IPS-18a (cell line): ENCODE measurements at regions not wholly inside any gene's neighbourhood (a gene's known extent, or its start where the extent isn't known, plus 50 kb on each side); places are given as distances from the start of the nearest gene placed in this dataset.
"Not testable (repeated sequence)": the region's sequence is repeated elsewhere in the genome, so short reads cannot be mapped to it uniquely, and the experiment has no call there.

Experiments
- H3K27ac ChIP-seq: one replicate; pipeline ENCODE4 v1.5.1; 2013; ENCODE audit warnings: low read length
- H3K27me3 ChIP-seq: one replicate; pipeline ENCODE4 v1.6.1; 2013; ENCODE audit warnings: mild to moderate bottlenecking, low read length; ENCODE audit not compliant: control insufficient read depth, insufficient read depth
- H3K36me3 ChIP-seq: one replicate; pipeline ENCODE4 v1.6.1; 2013; ENCODE audit warnings: low read depth, low read length; ENCODE audit not compliant: control insufficient read depth
- H3K4me1 ChIP-seq: one replicate; pipeline ENCODE4 v1.6.1; 2013; ENCODE audit warnings: low read depth, low read length; ENCODE audit not compliant: control insufficient read depth
- H3K4me3 ChIP-seq: one replicate; pipeline ENCODE4 v1.5.1; 2013; ENCODE audit warnings: low read length
- H3K9ac ChIP-seq: one replicate; pipeline ENCODE4 v1.6.1; 2013; ENCODE audit warnings: mild to moderate bottlenecking, low read length, moderate library complexity
- H3K9me3 ChIP-seq: one replicate; pipeline ENCODE4 v1.6.1; 2013; ENCODE audit warnings: low read depth, low read length; ENCODE audit not compliant: control insufficient read depth

- Histone ChIP-seq H3K9me3 (no peaks in the 10 kb centered on the region), H3K9ac (no peak overlapping the region), H3K27me3 (no peaks in the 10 kb centered on the region), H3K27ac (no peak overlapping the region), H3K4me3 (no peak overlapping the region), H3K4me1 (no peaks in the 10 kb centered on the region), H3K36me3 (no peaks in the 10 kb centered on the region)
Observed at GRCh38 chr6:113686049-113686448, 171.1 kb upstream of the MARCKS start.

GRCh38 chr6:113689620-113690019 lies 167.5 kb upstream of the MARCKS start:
- H3K36me3 ChIP-seq, H3K9ac ChIP-seq, H3K4me3 ChIP-seq, H3K27ac ChIP-seq, H3K27me3 ChIP-seq, H3K4me1 ChIP-seq, H3K9me3 ChIP-seq: not testable (repeated sequence)

- no peaks in the 10 kb centered on the region for H3K9me3 ChIP-seq
- no peaks in the 10 kb centered on the region for H3K27me3 ChIP-seq
- H3K4me3 ChIP-seq = no peak overlapping the region
- H3K9ac ChIP-seq = no peak overlapping the region
- no peaks in the 10 kb centered on the region for H3K4me1 ChIP-seq
- H3K27ac ChIP-seq = no peak overlapping the region
- no peaks in the 10 kb centered on the region for H3K36me3 ChIP-seq
Observed at GRCh38 chr6:113690281-113691259, 166.6 kb upstream of the MARCKS start.

- no peak overlapping the region for H3K27ac ChIP-seq
- no peaks in the 10 kb centered on the region for H3K9me3 ChIP-seq
- H3K4me1 ChIP-seq = no peaks in the 10 kb centered on the region
- H3K27me3 ChIP-seq = no peaks in the 10 kb centered on the region
- H3K36me3 ChIP-seq = no peaks in the 10 kb centered on the region
- no peak overlapping the region for H3K4me3 ChIP-seq
- no peak overlapping the region for H3K9ac ChIP-seq
Observed at GRCh38 chr6:113691260-113691656, 165.9 kb upstream of the MARCKS start.

GRCh38 chr6:113693851-113694250 lies 163.3 kb upstream of the MARCKS start:
- Histone ChIP-seq H3K27ac (no peak overlapping the region), H3K9me3 (no peaks in the 10 kb centered on the region), H3K4me1 (no peaks in the 10 kb centered on the region), H3K4me3 (no peak overlapping the region), H3K36me3 (no peaks in the 10 kb centered on the region), H3K27me3 (no peaks in the 10 kb centered on the region), H3K9ac (no peak overlapping the region)

GRCh38 chr6:113694278-113695077 lies 162.7 kb upstream of the MARCKS start:
- Histone ChIP-seq H3K9ac (no peak overlapping the region), H3K27me3 (no peaks in the 10 kb centered on the region), H3K4me3 (no peak overlapping the region), H3K36me3 (no peaks in the 10 kb centered on the region), H3K27ac (no peak overlapping the region), H3K9me3 (no peaks in the 10 kb centered on the region), H3K4me1 (no peaks in the 10 kb centered on the region)

GRCh38 chr6:113695516-113695915 lies 161.6 kb upstream of the MARCKS start:
- H3K9me3 ChIP-seq = no peaks in the 10 kb centered on the region

GRCh38 chr6:113696960-113697359 lies 160.2 kb upstream of the MARCKS start:
- Histone ChIP-seq H3K4me3 (no peak overlapping the region), H3K9me3 (no peaks in the 10 kb centered on the region), H3K4me1 (no peaks in the 10 kb centered on the region), H3K9ac (no peak overlapping the region), H3K36me3 (no peaks in the 10 kb centered on the region), H3K27ac (no peak overlapping the region), H3K27me3 (no peaks in the 10 kb centered on the region)

More at GRCh38 chr6:113695516-113695915, 161.6 kb upstream of the MARCKS start:
- Histone ChIP-seq H3K4me3 (no peak overlapping the region), H3K27me3 (no peaks in the 10 kb centered on the region), H3K9ac (no peak overlapping the region), H3K27ac (no peak overlapping the region), H3K4me1 (no peaks in the 10 kb centered on the region), H3K36me3 (no peaks in the 10 kb centered on the region)

GRCh38 chr6:113697632-113698410 lies 159.3 kb upstream of the MARCKS start:
- Histone ChIP-seq H3K27me3 (no peaks in the 10 kb centered on the region), H3K27ac (no peak overlapping the region), H3K36me3 (no peaks in the 10 kb centered on the region)

GRCh38 chr6:113699239-113699638 lies 157.9 kb upstream of the MARCKS start:
- Histone ChIP-seq H3K4me3 (no peak overlapping the region), H3K9ac (no peak overlapping the region), H3K27ac (no peak overlapping the region), H3K9me3 (no peaks in the 10 kb centered on the region), H3K27me3 (no peaks in the 10 kb centered on the region), H3K4me1 (no peaks in the 10 kb centered on the region), H3K36me3 (no peaks in the 10 kb centered on the region)

More at GRCh38 chr6:113697632-113698410, 159.3 kb upstream of the MARCKS start:
- Histone ChIP-seq H3K9me3 (no peaks in the 10 kb centered on the region), H3K4me3 (no peak overlapping the region), H3K9ac (no peak overlapping the region), H3K4me1 (no peaks in the 10 kb centered on the region)
